HG03457 (cell line): ENCODE measurements at regions not wholly inside any gene's neighbourhood (a gene's known extent, or its start where the extent isn't known, plus 50 kb on each side); places are given as distances from the start of the nearest gene placed in this dataset.
"Not testable (repeated sequence)": the region's sequence is repeated elsewhere in the genome, so short reads cannot be mapped to it uniquely, and the experiment has no call there.

Experiments used
- ATAC-seq: cut with Tn5 transposase; IDR thresholded peaks from one replicate; pipeline ENCODE4 v1.9.1; 2021; ENCODE audit warnings: moderate number of reproducible peaks; ENCODE audit not compliant: unreplicated experiment

DNA sequence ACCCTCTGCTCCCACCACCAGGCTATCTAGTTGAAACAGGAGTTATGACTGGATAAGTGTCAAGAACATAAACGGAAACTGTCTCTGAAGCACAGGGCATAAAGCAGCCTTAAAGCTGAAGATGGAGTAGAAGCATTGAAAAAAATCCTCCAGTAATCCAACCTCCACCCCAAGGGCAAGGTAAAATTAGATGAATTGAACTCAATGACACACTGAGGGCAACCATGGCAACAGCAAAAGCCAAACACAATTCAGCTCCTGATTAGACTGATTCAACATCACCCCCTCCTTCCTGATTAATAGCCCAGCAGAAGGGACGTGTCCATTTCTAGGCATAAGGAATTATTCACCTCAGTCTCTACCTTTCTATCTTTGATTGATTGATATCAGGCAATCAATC, 183.2 kb upstream of the MAP3K1 start:
- no peak for ATAC-seq

DNA sequence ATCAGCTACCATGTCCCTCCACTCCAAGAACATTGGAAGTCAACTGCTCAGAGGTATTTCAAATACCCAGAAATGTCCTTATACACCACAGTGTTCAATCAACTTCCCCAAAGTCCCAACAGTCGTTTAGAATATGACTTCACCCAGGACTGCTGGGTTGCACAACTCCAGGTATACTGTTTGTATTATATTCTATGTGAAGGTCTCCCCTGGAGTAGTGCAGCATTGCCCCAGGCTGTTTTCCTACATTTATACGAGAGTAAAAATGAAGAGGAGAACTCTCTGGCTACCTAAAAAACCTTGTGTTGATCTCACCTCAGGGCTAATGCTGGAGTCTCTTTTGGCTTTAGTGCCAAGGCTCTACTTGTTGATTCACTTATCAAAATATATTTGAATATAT, 183.6 kb upstream of the MAP3K1 start:
- ATAC-seq = no peak

DNA sequence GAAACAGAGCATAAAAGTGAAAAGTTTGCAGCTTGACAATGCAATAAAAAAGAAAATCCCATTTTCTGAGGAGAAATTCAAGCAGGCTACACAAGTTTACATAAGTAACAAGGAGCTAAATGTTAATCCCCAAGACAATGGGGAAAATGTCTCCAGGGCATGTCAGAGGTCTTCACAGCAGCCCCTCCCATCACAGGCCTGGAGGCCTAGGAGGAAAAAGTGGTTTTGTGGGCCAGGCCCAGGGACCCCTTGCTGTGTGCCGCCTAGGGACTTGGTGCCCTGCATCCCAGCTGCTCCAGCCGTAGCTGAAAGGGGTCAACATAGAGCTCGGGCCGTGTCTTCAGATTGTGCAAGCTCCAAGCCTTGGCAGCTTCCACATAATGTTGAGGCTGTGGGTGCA, 186.7 kb upstream of the MAP3K1 start:
- ATAC-seq = not testable (repeated sequence)

DNA sequence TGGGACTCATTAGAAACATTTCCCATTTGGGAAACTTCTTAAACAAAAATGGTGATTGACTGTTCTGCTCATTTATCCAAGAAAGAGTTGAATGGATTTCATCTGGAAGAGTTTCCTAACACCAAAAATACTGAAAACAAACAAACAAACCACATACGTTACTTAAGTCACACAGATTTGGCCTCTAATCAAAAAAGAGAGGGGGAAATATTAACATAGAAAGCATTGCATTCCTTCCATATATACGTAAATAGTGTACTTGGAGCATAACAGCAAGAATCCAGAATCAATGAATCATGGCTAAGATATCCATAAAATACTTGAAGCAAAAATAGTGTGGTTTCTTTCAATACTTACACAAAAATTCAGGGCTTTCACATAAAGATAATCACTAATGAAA, 189.8 kb upstream of the MAP3K1 start:
- no peak for ATAC-seq

DNA sequence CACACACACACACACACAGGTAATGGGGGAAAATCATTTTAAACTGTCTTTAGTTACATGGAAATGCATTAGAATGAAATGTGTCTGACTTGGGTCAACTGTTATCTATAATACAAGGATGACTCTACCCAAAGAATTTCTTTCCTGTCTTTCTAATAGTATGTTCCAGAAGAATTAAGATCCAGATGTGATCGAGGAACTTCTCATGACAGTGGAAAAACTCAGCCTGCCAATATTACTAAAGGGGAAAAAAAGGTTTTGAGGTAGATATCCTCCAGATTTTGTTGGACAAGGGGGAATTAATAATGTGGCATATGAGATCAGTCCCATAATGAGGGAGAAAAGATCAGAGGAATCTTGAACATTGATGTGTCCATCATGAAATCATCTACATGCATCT, 190.6 kb upstream of the MAP3K1 start:
- ATAC-seq = no peak

DNA sequence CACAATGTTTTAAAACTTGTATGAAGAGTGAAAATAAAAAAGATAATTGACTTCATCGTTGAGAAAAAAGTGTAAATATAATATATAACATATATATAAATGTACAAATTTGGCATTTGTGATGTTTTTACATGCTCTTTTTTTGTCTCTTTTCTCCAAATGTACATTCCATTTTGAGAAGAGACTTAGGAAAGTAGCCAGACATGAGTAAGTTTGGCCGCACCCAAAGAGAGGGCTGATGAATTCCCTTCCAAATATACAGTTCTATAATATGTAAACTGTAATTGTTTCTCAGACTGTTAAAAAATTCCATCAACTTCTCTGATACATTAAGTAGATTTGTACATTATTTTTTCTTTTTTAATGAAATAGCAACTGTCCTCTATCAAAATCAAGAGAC, 193.2 kb upstream of the MAP3K1 start:
- no peak for ATAC-seq

DNA sequence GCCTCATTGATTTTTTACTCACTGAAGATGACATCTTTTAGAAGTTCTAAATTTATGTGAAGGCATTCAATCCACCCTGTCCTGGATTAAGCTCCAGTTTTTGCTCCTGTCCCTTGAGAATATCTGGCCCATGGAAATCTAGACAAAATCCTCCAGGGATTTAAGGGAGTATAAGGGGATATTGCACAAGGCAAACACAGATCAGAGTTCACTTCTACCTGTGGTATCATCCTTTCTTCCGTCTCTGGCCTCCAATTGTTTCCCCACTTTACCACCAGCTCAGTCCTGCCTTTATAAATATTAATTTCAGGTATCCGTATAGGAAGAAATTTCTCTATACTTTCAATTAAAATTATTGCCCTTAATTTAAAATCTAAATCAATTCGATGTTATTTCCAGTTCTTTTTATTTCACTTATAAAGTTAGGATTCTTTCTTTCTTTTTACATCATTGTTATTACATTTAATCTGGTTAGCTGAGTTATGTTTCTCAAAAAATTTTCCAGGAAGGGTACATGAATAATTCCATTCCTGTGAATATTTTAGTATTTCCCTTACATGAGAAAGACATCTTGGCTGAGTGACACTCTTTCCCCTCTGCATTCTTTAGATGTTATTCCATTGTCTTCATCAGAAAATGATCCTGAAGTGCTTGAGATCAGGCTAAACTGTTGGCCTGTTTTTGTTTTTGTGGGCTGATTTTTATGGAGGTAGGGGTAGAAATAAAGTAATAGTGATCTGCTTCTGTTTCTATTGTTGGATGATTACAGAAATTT, 194.3 kb upstream of the MAP3K1 start:
- ATAC-seq = no peak

DNA sequence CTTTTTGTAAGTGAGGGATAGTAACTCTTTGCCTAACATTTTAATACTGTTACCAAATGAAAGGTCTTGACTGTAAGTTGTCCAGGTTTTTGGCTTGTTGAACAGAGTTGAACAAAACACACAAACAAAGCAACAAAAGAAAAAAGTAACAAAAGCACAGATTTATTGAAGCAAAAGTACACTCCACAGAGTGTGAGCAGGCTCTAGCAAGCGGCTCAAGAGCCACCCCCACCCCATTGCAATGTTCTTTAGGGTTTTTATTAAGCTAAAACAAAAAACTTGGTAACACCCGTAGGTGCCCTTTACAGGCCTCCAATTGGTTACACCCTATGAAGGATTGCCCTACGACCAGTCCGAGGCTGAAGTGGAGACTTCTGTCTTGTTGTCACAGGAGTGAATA, 197.4 kb upstream of the MAP3K1 start:
- no peak for ATAC-seq

DNA sequence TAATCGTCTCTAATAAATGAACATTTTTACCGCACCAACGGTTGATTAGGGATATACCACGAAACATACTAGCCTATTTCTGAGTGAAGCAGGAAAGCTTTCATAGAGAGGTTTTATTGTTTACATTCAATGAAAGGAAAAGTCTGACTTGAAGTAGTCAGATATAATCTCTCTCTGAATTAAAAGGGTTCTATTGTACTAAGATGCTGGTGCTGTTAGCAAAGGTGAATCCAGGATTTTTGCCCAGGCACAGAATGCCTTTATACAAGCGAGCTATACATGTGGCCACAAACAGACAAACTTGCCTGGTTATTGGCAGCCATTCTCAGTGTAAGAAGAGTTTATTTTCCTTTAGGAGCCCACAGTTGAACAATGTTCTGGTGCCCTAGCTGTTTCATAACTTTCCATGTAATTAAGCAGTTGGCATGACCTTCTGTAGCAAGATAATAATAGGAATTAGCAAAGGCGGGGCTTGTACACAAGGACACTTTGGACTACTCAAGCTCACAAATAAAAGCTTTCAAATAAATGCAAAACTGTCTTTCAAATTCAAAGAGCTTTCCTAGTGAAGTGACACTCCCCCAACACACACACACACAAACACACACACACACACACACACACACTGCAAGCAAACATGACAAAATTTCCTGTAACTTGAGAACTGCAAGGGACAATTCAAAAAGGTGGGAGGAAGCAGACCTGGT, 198.7 kb upstream of the MAP3K1 start:
- no peak for ATAC-seq

DNA sequence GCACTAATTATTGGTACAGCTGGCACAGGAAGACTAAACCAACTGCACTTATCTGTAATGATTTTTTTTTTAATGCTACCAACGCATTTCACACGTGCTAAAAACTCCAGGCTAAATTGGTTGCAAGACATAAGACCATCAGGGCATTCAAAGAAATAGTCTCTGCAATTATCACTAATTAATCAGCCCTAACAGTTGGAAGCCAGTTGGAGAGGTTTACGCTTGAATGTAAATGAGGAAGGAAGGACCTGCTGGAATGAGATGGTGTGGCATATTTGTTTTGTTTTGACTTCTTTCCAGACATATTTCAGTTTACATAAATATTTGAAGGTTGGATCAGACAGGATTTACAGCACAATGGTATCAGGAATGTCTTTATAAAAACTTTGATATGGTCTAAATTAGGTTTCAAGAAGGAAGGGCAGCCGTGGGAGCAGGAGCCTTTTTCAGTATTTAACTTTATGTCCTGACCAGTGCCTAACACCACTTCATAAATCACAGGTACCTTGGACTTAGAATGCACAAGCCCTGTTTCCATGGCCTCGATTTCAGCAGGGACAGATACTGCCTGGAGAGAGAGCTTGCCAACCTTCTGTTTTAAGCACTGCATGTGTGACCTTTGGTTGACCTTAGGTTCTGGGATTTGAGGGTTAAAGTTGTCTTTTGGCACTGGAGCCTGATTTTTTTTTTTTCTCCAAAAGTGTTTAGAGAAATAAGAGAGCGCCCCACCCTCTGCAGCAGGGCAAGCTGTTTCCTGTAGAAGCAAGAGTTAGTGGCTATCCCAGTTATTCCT, 199.8 kb upstream of the MAP3K1 start:
- ATAC-seq = no peak

DNA sequence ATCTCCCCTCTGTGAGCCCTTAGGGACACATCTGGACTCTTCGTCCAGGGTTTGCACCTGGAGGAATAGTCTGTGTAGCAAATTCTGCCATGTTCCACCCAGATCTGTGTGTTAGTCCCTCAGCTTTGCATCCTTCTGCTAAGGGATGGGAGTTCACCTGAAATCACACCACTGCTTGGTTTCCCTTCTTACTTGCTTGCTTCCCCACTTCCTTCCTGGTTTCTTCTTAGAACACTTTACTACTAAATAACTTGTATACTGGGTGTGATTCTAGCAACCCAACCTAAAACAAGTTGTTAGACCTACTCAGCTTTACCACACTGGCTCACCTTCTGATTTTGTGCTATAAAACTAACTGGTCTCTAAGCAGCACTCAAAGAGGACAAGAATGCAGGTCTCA, 202.6 kb upstream of the MAP3K1 start:
- no peak for ATAC-seq

DNA sequence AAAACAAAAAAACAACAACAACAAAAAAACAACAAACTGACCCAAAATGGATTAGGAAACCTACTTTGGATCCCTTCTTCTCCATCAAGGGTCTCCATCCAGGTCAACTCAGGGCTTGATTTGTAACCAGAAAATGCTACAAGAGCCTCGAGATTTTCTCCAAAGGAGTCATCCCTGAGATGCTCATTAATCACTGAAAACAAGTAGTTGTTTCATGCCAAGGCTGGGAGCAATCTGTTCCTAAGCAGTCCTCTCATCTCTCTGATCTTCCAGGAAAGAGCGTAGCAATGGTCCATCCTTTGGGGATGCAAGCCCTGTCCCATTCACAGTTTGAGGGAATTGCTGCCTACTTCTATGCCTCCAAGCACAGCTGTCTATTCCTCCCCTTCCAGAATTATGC, 203.0 kb upstream of the MAP3K1 start:
- no peak for ATAC-seq

DNA sequence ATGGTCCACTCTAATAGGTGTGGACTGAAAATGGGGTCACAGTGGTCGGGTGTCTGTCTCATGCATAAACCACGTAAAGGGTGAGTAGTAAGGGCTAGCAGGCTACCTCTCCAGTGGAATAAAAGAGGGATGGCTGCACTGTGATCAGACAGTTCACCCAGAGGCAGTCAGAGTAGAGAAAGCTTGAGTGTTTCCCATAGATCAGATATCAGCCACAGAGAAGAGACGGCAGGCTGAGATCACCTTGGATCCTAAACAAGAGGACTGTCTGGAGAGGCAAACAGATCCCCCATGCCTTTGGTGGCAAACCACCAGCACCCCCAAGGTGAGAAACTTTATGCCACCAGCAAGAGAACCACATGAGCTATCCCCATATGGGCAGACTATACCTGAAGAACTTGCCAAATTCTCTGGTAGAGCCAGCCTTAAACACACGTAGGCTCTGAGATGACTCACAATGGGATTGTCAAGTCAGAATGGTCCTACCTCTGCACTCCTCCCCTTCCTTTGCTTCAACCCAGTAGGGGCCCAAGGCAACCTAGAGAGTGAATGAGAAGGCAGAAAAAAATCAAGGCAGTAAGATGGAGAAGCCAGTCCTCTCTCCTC, 205.2 kb upstream of the MAP3K1 start:
- no peak for ATAC-seq

DNA sequence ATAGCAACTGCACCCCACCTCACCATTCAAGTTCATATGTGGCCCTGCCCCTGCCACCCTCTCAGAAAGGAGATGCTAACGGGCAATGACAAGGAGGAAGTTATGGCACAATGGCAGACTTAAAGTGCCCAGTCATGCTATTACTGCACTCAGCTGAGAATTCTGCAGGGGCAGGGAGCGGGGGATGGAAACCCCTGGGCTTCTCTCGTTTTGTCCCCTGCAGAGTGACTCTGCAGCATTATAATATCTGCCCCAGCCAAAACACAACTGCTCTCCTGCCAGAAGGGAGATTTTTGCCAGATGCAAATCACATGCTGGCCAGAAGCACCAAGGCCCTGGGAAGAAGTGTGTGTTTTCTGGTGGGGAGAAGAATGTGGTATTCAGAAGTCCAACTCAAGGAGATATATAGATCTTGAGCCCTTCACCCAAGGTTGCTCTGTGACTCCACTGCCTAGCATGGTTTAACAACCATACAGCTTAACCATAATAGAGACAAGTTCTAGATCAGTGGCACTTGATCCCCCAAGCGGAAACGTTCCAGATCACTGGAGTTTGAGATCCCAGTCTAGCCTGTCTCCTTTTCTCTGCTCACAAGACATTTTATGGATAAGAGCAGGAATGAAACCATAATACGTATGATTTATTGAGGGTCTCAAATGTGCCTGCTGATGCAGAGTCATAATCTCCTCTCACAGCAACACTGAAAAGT, 207.0 kb upstream of the MAP3K1 start:
- ATAC-seq = no peak

DNA sequence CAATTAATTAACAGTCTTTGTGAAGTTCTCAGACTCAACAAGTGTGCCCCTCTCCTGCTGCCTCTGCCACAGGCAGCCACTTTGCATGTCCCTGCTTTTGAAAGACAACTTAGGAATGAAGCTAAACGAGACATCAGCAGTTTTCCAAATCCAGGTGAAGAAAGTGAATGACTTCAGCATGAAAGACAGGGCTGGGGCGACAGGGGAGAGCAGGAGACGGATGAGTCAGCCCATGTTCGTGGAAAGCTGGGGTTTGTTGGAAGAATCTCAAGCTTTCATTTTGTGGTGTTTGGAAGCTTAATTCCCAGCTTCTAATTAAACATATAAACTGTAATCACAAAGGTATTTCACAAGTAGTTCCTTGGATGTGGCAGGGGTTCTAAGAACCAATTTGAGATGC, 207.8 kb upstream of the MAP3K1 start:
- no peak for ATAC-seq

DNA sequence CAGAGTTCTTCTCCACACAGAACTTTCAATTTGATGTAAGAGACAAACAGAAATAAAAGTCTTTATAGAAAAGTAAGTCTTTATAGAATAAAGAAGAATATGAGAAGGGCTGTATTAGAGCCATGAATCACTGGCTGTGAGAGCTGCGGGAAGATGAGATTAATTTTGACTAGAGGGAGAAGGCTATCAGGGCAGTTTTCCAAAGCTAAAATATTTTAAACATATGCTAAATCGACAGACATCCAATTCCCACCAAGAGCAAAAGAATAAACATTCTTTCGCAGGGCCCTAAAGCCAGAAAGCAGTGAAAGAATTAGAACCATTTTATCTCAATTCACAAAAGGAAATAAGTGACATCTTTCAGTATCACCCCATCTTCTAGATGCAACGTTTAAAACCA, 208.3 kb upstream of the MAP3K1 start:
- ATAC-seq = no peak

DNA sequence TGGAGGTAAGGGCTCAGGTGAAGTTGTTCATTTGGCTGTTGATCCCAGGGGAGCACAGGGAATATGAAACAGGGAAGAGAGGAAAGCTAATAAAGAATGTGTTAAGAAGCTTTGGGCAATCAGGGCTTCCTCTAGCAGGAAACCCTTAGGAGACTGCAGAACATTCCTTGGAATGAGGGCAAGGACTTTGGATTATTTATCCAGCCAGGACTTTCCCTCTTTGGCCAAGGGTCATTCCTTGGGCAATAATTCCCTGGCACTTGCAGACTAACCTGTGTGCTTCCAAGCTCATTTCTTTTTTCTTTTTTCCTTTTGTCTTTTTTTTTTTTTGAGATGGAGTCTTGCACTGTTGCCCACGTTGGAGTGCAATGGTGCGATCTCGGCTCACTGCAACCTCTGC, 209.2 kb upstream of the MAP3K1 start:
- no peak for ATAC-seq

DNA sequence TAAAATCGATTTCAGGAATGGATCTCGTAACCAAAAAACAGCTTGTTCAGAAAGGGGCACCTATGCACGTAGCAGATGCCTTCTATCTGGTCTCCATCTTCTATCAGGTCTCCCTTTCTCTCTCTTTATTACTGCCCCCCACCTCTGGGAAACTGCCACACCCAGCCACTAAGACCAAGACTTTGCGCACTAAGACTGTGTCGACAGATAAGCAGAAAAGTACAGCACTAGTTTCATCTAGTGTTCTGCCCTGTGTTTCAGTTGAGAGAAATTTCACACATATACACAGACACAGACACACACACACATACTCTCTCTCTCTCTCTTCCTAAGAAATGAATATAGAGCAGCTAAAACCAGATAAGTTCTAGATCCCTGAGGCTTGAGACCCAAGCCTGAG, 210.1 kb upstream of the MAP3K1 start:
- ATAC-seq = no peak

DNA sequence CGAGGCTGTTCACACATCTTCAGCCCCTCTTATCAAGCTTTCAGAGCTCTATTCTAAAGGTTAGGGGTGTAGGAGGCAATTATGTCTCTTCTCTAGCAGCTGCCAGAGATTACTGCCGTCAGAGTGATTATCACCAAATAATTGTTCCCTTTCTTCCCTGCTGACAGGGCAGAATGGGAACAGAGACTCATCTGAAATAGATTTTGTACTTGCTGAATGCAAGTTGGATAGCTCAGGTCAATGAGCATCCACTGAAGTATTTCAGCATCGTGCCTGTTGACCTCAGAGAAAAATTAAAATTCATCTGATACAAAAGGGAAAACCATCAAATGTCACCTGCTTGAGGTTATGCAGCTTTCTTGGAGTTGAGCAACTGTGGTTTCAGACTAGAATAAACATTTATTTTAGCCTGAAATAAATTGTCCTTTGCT, 213.7 kb upstream of the MAP3K1 start:
- ATAC-seq = no peak

DNA sequence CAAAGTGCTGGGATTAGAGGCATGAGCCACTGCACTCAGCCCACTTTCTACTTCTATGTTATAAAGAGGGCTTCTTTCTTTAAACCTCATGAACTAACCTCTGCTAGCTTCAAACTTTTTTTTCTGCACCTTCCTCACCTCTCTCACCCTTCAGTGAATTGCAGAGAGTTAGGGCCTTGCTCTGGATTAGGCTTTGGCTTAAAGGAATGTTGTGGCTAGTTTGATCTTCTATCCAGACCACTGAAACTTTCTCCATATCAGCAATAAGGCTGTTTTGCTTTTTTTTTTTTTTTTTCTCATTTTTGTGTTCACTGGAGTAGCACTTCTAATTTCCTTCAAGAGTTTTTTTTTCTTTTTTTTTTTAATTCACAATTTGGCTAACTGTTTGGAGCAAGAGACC, 216.4 kb upstream of the MAP3K1 start:
- ATAC-seq = no peak

DNA sequence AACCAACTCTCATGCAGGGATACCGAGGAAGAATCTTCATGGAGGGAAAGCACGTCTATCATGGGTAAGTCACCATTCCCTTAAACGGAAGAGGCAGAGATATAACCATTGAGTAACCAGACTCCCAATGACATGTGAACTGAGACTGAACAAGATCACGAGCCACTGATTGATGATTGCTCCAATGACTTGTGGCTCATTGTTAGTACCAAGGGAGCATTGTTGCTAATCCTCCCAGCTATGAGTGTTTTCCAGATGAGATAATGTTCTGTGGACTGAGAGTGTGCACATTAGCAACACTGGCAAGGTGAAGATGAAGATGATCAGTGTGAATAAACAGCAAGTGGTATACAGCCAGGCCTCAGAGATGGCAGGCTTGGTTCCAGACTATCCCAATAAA, 219.2 kb upstream of the MAP3K1 start:
- ATAC-seq = no peak
